GM20000 (cell line): ENCODE measurements at regions not wholly inside any gene's neighbourhood (a gene's known extent, or its start where the extent isn't known, plus 50 kb on each side); places are given as distances from the start of the nearest gene placed in this dataset.

Experiments
- DNase-seq: peaks from one replicate; pipeline ENCODE4 v3.0.0; 2012; ENCODE audit warnings: low spot score
- TF ChIP-seq, protein P1 (sequence below): IDR thresholded peaks from 2 replicates; pipeline ENCODE4 v1.5.1; 2012; ENCODE audit warnings: mild to moderate bottlenecking, control low read depth; ENCODE audit errors: extremely low read depth, missing control alignments

DNA sequence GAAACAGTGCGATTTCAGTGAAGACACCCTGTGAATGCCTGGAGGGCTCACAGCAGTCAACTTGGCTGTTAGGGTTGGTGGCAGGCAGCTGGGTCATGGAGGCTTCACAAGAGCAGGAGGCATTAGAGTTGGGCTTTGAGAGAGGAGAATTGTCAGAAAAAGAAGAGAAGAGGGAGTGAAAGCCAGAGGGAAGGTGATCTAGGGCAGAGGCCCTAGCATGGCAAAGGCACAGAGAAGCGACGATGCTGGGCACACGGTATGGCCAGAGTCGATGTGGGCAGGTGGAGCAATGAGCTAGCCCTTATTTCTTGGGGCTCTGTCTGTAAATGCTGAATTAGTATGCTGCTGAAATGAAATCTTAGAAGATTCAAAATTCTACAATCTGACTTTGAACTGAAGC lies 52.6 kb upstream of the OLFM4 start:
- DNase-seq = no peak
- TF ChIP-seq, protein P1, sequence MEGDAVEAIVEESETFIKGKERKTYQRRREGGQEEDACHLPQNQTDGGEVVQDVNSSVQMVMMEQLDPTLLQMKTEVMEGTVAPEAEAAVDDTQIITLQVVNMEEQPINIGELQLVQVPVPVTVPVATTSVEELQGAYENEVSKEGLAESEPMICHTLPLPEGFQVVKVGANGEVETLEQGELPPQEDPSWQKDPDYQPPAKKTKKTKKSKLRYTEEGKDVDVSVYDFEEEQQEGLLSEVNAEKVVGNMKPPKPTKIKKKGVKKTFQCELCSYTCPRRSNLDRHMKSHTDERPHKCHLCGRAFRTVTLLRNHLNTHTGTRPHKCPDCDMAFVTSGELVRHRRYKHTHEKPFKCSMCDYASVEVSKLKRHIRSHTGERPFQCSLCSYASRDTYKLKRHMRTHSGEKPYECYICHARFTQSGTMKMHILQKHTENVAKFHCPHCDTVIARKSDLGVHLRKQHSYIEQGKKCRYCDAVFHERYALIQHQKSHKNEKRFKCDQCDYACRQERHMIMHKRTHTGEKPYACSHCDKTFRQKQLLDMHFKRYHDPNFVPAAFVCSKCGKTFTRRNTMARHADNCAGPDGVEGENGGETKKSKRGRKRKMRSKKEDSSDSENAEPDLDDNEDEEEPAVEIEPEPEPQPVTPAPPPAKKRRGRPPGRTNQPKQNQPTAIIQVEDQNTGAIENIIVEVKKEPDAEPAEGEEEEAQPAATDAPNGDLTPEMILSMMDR = no peak

DNA sequence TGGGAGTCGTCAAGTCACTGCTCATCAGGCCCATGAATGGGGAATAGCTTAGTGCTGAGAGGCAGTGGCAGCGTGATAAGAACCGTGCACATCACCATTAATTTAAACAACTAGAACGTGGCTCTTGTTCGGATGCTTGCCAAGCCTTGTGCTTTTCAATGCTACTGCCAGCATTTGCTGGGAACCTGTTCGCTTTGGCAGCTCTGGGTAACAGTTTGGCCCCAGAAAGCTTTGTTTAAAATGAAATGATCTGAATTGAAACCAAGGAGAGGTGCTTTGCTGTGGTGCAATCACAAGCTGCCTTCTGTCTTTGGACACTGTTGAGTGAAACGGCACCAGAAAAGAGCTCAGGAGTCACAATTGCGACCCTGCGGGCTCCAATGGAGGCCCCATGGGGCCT lies 53.5 kb upstream of the OLFM4 start:
- TF ChIP-seq, protein P1 = no peak
- DNase-seq = no peak

DNA sequence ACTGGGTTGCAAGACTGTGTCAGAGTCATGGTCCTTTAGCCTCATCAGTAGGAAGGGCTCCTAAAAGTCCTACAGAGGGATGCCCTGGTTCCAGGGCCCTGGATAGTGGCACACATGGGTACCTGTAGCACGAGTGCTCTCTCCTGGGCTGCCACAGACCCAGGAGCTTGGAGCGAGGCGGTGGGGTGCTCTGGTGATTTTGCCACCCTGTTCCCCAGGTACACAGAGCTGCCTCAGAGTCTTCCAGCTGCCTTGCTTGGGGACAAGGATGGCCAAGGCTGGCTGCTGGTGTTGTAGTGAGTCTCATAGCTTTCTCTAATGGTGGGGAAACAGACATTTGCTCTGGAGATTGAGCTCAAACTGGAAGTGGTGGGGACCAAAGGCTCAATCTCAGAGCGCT lies 53.9 kb upstream of the OLFM4 start:
- TF ChIP-seq, protein P1 = no peak
- no peak for DNase-seq

DNA sequence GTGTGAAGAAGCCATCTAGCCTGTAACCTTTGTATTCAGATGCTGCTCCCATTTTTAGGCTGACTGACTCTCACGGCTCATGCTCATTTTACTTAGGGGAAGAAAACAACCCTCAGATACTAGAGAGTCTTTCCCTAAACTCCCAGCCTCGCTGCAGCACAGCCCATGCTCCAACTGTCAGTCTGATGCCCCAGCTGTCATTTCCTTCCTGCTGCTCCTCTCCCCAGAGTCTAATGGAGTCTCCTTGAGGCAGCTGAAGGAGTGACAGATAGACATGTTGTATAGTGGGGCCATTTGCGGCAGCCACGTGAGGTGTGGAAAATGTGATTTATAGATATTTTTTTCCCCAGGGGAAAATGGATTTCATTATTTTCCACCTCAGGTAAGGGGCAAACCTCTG lies 59.2 kb upstream of the OLFM4 start:
- no peak for DNase-seq

DNA sequence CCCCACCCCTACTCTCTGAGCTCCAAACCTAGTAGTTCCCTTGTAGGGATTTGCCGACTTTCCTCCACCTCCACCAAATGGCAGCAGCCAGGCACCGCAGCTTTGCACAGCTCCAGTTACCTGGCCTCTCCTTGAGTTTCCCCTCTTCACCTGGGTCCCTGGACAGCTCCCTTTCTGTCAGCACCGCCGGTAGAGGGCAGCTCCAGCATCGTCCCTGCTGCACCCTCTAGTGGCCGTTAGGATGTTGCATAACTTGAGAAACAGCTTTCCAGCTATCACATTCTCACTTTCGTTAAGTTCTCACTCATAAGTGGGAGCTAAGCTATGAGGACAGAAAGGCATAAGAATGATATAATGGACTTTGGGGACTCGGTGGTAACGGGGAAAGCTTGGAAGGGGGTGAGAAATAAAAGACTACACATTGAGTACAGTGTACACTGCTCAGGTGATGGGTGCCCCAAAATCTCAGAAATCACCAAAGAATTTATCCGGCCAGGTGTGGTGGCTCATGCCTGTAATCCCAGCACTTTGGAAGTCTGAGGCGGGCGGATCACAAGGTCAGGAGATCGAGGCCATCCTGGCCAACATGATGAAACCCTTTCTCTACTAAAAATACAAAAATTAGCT lies 60.4 kb upstream of the OLFM4 start:
- TF ChIP-seq, protein P1 = peak; percentile 95
- DNase-seq = peak; percentile 78

More for the DNA sequence above, 59.2 kb upstream of the OLFM4 start:
- TF ChIP-seq, protein P1 = no peak

DNA sequence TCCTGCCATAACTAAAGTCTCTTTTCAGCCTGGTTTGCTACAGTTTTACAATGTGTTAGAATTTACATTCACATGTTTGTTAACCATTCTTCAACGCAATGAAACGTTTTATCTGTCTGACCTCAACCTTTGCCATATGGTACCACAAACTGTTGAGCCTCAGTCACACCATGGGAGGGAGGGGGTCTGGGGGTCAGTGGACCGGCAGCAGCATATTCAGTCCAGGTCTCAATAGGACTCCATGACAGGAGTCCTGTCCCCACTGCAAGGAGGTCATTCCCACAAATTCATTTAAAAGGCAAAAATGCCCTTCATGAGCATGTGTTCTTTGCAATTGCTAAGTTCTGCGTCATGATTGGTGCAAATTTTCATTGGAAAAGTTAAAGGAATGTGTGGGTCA lies 66.6 kb upstream of the OLFM4 start:
- no peak for DNase-seq
- TF ChIP-seq, protein P1 = no peak

DNA sequence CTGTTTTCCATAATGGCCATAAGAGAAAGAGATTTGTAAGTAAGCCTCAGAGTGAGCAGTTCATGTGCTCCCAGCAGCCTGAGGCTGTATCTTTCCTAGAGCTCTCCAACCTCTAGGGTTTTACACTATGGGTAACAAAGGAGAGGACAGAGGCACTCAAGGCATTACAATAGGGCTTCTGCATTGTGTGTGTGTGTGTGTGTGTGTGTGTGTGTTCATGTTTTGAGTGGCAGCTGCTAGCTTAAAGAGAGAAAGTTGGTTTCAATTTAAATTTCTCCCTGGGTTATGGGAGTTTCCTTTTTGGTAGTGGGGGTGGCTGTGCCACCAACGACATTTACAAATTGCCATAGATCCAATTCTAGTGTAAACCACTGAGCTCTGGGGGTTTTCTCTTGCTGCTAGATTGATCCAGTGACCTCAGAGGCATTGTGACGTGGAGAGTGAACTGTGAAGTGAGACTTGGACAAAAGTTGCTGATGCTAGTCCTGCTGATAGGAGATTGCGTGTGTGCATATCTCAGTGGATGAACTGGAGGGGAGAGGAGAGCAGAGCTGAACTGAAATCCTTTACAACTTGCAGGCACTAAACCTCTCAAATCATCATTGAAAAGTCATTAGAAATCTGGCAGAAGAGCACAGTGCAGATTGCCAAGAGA lies 67.2 kb upstream of the OLFM4 start:
- TF ChIP-seq, protein P1 = no peak
- DNase-seq = no peak
